Left lung (tissue), 4 donors: ENCODE measurements at regions not wholly inside any gene's neighbourhood (a gene's known extent, or its start where the extent isn't known, plus 50 kb on each side); places are given as distances from the start of the nearest gene placed in this dataset.
A peak's percentile ranks its signal among the peaks of the same experiment; 100 is the strongest.

Experiments
- ATAC-seq: fragments of 200-7000 bp; cut with Tn5 transposase; one replicate; pipeline ENCODE4 v1.9.1; 2020; ENCODE audit warnings: moderate library complexity
- DNase-seq, 4 donors: peaks; one replicate each; pipeline ENCODE4 v3.0.0-alpha.2; 2013 to 2020
- H3K27ac ChIP-seq, 2 donors: fragments of 200-600 bp; sonication (generic) in 1 of 2; one replicate each; pipeline versions ENCODE4 v1.5.0 to v1.8.0; 2020 to 2021
- H3K27me3 ChIP-seq, 2 donors: fragments of 200-600 bp; sonication (generic) in 1 of 2; one replicate each; pipeline versions ENCODE4 v1.5.0 to v1.8.0; 2020 to 2021
- H3K36me3 ChIP-seq, 2 donors: fragments of 200-600 bp; sonication (generic) in 1 of 2; one replicate each; pipeline versions ENCODE4 v1.5.0 to v1.8.0; 2020 to 2021
- H3K4me1 ChIP-seq, 2 donors: fragments of 200-600 bp; one replicate each; pipeline ENCODE4 v1.8.0; 2021
- H3K4me3 ChIP-seq, 2 donors: fragments of 200-600 bp; sonication (generic) in 1 of 2; one replicate each; pipeline versions ENCODE4 v1.5.0 to v1.8.0; 2020 to 2021; ENCODE audit warnings: mild to moderate bottlenecking in 1 of 2
- H3K9me3 ChIP-seq, 2 donors: fragments of 200-600 bp; sonication (generic) in 1 of 2; one replicate each; pipeline versions ENCODE4 v1.5.0 to v1.8.0; 2020 to 2021
- CTCF ChIP-seq, 2 donors: fragments of 200-600 bp; sonication (generic) in 1 of 2; IDR thresholded peaks; one replicate each; pipeline versions ENCODE4 v1.5.0 to v1.8.0; 2021; ENCODE audit warnings: antibody characterized with exemption in 2 of 2
- intact Hi-C, 2 donors: fragments of 100-400 bp; cut with DNase I; formaldehyde crosslinking; loops; one replicate each; pipeline versions ENCODE4 v1.11.2 to v1.14.2; 2022
- donor health status: DM: no; HTN: yes; CAD: no.
- donor health status: DM: no; HTN: no; CAD: no.

- intact Hi-C loops = no loop called here
- DNase-seq (peak in 2 of 4 donors; percentile 15 to 30), ATAC-seq (no peak)
- Histone ChIP-seq H3K9me3 (no peaks in the 10 kb centered on the region), H3K4me3 (no peak overlapping the region), H3K36me3 (no peaks in the 10 kb centered on the region), H3K27me3 (no peaks in the 10 kb centered on the region), H3K4me1 (no peaks in the 10 kb centered on the region), H3K27ac (peak overlapping the region in 1 of 2 donors; percentile 34)
- no peak for TF ChIP-seq CTCF (IDR thresholded peaks at IDR 0.05)
Observed at GRCh38 chr2:15708865-15709820, 117.5 kb downstream of the DDX1 start.

GRCh38 chr2:15711126-15711860, 119.6 kb downstream of the DDX1 start:
- Histone ChIP-seq H3K27me3 (no peaks in the 10 kb centered on the region), H3K9me3 (no peaks in the 10 kb centered on the region), H3K27ac (no peak overlapping the region), H3K4me3 (no peak overlapping the region), H3K4me1 (no peaks in the 10 kb centered on the region), H3K36me3 (no peaks in the 10 kb centered on the region)
- TF ChIP-seq CTCF (IDR thresholded peaks at IDR 0.05) = no peak
- intact Hi-C loops = no loop called here
- ATAC-seq = no peak
- DNase-seq = no peak

- Histone ChIP-seq H3K27me3 (no peaks in the 10 kb centered on the region), H3K9me3 (no peaks in the 10 kb centered on the region), H3K4me3 (no peak overlapping the region), H3K4me1 (no peaks in the 10 kb centered on the region), H3K36me3 (no peaks in the 10 kb centered on the region), H3K27ac (no peak overlapping the region)
- no peak for TF ChIP-seq CTCF (IDR thresholded peaks at IDR 0.05)
- no peak for DNase-seq
- no peak for ATAC-seq
- intact Hi-C loops = no loop called here
Observed at GRCh38 chr2:15712551-15713342, 121.1 kb downstream of the DDX1 start.

- Histone ChIP-seq H3K4me1 (no peaks in the 10 kb centered on the region), H3K27ac (no peak overlapping the region), H3K4me3 (no peak overlapping the region), H3K9me3 (no peaks in the 10 kb centered on the region), H3K27me3 (no peaks in the 10 kb centered on the region), H3K36me3 (no peaks in the 10 kb centered on the region)
- TF ChIP-seq CTCF (IDR thresholded peaks at IDR 0.05) = no peak
- DNase-seq (no peak), ATAC-seq (no peak)
- intact Hi-C loops = no loop called here
Observed at GRCh38 chr2:15713475-15713874, 121.8 kb downstream of the DDX1 start.
